ENCODE measurements at regions not wholly inside any gene's neighbourhood (a gene's known extent, or its start where the extent isn't known, plus 50 kb on each side); places are given as distances from the start of the nearest gene placed in this dataset.
"Not testable (repeated sequence)": the region's sequence is repeated elsewhere in the genome, so short reads cannot be mapped to it uniquely, and the experiment has no call there.

DNA sequence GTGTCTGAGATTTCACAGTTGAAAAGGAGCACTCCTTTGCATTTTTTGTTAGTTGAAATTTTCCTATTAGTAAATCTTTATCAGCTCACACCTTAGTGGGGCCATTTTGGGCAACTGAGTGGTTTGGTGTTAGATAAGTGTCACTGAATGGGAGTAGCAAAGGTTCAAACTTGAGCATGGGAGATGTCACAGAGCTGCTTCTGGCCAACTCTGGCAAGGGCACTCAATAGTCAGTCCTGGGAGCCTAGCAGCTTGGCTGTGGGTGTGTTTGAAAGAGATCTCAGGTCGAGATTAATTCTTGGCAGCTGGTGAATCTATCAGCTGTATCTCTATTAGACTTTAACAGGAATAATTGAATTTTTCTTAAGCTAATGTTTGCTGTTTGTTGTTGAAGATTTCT lies 579.3 kb downstream of the EDEM1 start:
- DNase-seq, result no peak

DNA sequence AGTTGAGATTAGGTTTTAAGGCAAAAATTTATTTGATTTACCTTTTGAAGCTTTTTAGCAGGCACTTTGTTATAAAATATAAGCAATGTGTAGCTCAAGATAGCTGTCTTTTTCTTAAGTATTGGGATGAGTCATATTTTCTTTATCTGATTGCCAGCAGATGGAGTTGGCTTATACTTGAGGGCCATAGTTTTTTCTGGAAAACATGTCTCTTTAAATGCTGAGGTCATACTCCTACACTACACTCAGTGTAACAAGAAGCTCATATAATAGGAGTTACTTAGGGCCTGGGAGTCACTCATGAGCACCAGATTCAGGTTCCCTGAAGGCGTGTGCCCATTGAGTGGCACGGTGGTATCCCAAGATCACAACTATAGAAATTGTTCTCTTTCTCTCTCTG lies 579.8 kb downstream of the EDEM1 start:
- DNase-seq, result no peak

DNA sequence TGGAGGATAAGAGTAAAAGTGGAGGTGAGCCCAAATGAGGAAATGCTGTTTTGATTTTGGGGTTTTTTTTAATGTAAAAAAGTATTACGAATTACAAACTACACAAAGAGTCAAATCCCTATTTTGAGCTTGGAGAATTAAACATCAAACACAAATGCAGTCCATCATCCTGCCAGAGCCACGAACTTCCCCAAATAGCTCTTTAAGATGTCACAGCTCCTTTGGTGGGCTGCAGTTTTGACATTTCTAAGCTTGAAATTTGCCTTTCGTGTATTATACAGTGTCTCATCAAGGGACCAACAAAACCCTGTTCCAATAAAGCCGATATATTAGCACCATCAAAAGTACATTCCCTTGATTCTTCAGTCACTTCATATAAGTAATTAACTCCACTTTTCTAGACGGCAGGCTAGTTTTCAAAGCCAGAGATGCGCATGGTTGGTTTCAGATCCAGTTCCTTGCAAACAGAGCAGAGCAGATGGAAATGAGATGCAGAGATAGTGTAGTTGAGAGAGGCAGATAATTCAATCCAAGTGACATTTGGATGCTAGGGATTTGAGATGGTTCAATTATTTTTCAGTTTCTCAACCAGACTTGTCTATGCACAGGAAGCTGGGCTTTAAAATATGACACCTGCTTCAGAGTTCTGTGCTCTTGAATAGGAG lies 580.9 kb downstream of the EDEM1 start:
- DNase-seq, result no peak

DNA sequence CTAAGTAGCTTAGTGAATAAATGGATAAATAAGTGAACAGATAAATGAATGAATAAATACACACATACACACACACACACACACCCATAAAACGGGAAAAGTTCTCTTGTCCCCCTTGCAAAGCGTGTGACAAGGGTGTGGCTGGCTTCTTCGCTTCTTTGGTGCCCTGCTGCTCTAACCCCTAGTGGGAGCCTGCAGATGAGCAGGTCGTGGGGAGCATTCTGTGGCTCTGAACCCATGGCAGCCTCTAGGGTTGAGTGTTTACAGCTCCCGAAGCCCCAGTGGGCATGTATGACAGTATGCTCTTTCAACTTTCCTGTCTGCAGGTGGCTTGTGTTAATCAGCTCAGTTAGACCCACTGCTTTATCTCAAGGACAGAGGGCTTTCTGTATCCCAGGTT lies 582.3 kb downstream of the EDEM1 start:
- DNase-seq, result no peak

DNA sequence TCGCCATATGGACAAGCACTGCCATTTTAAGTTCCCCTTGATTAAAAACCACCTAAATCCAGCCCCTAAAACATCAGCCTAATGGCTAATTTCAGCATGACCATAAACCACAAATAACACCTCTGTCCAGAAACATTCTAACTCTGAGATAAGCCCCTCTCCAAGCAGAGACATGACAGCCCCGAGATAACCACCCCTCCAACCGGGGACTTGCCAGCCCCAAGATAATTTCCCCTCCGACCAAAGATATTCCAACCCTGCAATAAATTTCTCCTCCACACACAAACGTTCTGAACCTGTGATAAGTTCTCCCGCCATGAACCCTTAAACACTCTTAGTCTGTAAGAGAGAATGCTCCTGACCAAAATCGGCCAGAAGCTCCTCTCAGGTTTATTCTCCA lies 586.8 kb downstream of the EDEM1 start:
- DNase-seq, result no peak

DNA sequence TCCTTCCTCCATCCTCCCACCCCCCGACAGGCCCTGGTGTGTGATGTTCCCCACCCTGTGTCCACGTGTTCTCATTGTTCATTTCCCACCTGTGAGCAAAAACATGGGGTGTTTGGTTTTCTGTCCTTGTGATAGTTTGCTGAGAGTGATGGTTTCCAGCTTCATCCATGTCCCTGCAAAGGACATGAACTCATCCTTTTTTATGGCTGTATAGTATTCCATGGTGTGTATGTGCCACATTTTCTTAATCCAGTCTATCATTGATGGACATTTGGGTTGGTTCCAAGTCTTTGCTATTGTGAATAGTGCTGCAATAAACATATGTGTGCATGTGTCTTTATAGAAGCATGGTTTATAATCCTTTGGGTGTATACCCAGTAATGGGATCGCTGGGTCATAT lies 587.6 kb downstream of the EDEM1 start:
- DNase-seq, result not testable (repeated sequence)

DNA sequence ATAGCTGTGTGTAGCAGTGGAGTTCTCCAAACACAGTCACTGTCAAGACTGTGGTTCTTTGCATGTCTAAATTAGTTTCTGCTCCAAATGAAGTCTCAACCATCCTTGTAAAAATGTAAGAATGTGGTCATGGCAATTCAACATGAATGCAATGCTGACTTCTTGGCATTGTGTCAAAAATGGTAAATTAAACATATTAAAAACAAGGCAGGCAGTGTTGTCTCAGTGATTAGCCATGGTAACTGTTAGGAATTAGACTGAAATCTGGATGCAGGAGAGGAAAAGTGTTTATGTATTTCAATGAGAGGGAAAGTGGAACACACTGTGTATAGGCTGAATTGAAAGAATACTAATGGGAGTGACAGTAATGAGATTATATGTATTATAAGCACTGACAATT lies 597.2 kb downstream of the EDEM1 start:
- no peak for DNase-seq

DNA sequence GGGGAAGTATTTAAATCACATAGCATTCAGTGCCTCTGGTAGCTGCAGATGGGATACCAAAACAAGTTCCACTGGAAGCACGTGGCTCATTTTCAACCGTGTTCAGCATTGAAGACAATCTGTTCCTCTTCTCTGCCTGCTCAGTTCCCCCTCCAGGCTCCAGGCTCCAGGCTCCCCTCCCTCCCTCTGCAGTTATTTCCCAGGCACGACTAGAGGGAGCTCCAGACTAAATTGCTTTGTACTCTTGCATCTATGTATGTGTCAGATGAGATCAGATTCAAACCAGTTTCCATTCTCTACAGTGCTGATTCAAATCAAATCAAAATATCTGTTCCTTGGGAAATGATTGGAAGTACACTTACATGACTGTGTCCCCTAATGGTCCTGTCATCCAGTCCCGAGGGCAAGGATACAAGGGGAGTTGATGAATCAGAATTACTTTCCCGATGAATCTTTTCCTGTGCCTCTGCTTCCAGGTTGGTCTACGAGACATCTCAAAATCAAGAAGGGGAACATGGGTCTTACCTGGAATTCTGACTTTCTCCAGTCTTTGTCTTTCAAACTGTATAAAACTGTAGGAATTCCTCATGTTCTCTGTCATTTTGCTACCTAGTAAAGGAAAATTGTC lies 600.5 kb downstream of the EDEM1 start:
- no peak for DNase-seq

DNA sequence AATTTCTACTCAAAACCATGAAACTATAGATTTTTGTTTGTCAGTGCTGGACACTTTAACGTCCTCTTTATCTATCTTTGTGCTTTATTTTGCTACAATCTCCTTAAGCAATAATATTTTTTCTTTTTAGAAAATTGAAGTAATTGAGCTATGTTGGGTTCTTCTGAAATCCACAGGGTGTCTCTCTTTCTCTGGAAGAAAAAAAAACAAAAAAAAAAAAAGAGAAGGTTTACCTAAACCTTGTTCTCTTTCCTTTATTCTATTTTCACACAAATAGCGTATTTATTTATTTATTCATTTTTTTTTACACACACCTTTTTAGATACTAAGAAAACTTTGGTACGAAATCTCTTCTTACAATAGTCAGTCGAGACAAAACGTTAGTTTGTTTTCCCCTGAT lies 601.0 kb downstream of the EDEM1 start:
- DNase-seq, result no peak

DNA sequence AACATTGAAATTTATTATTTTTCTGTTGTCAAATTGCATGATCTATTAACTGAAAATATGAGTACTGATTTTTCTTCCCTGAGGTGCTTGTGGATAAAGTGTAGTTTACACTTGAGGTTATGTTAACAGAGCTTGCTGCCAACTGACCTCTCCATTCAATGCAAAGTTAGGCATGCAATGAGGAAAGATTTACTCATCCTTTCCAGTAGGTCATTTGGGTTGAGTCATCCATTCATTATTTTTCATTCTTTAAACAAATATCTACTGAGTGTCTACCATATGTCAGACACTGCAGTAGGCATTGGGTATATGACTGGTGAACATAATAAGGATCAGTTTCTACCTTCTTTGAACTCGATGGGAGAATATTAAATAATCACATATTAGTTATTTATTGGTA lies 604.1 kb downstream of the EDEM1 start:
- DNase-seq, result no peak

DNA sequence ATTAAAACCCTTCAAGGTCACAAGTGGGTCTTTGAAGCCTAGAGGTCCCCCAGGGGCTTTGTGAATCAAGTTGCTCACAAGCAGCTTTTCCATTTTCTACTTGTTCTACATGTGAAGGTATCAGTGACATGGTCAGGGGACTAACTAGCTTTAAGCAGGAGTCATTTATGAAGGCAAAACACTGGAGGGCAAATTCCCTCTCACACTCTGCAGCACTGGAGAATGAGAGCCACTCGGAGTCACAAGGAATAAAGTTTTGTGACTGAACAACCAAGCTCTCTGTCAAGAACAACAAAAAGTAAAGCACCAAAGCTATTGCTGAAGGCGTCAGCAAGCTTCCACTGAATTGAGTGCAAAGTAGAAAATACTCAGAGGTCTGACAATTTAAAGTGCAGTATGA lies 609.0 kb downstream of the EDEM1 start:
- DNase-seq, result no peak

DNA sequence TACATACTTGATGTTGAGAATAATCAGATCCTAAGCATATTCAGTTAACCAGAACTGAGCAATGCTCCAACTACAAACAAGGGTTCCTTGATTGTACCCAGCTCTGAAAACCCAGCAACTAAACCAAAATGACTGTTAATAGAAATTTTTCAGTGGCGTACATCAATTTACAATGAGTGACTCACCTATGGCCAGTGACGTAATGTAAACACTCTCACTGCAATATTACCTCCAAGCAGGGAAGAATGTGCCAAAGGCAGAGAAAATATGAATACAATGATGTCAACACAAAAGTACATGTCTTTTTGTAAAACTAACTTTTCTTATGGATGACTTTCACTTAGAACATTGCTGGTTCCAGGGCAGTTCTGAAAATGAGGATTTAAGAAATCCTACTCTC lies 611.3 kb downstream of the EDEM1 start:
- no peak for DNase-seq

DNA sequence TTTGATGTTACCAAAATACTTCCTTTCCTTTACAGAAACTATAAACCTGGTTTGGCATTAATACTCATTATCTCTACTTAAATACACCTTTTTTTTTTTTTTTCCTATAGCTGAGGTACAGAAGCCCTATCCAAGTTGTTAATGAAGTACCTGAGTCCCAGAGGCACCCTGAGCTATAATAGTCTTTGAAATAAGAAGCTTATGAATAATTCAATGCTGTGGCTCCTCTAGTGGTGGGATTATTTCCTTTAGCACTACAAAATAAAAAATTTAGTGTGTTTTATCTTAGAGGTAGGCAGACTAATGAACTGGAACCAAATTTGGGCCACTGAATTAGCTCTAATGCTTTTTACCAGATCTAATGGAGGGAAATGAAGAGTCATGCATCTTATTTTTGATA lies 611.9 kb downstream of the EDEM1 start:
- DNase-seq, result no peak

DNA sequence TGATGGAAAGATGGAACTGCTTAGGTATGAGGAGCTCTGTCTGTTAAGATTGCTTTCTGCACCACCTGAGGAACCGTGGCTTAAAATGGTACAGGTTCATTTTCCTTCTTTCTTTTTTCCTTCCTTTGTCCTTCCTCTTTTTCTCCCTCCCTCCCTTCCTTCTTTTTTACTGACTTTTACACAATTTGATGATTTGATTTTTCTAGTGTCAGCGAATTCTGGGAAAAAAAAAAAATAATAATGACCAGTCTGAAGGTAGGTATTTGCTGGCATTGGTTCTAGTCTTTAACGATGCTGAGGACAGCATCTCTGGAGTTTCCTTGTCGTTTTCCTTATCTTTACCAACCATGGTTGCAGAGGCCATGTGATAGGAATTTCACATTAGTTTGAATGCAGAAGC lies 613.5 kb downstream of the EDEM1 start:
- DNase-seq, result no peak

DNA sequence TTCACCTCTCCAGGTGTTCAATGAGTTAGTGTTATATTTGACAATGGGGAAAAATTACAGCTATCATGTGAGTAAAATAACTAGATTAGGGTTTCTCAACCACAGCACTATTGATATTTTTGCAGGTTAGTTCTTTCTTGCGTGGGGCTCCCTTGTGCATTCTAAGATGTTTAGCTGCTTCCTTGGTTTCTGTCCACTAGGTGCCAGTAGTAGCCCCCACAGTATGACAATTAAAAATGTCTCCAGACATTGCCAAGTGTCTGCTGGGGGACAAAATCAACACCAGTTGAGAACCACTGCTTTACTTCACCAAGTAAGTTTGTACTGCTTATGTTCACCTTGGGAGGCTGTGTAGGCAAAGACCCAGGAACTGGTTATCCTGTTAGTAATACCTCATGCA lies 618.7 kb downstream of the EDEM1 start:
- no peak for DNase-seq

DNA sequence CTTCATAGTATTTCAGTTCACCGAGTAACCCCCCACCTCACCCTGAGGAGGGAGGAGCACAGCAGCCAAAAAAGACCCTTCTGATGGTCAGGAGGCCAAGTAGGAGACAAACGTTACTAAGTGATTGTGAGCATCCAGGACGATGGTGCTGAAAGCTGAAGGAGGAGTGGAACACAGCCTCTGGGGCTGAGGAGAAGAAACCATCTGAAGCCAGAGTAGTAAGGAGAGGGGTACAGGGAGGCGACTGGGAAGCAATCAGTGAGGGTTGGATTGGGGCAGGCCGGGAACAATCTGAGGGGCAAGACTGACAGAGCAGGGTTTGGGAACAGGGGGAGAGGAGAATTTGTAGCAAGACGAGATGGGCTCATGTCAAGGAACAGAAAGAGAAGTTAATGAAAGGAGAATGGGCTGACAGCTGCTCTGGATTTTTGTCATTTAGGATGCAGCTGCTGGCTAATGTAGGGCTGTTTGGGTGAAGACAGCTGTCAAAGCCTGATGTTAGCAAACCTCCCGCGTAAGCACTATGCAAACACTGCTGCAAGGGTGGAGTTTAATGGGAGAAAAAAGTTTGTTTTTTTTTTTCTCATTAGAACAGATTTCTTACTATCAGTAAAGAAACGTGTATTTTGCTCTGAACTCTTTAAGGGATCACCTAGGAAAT lies 622.2 kb downstream of the EDEM1 start:
- DNase-seq, result no peak

DNA sequence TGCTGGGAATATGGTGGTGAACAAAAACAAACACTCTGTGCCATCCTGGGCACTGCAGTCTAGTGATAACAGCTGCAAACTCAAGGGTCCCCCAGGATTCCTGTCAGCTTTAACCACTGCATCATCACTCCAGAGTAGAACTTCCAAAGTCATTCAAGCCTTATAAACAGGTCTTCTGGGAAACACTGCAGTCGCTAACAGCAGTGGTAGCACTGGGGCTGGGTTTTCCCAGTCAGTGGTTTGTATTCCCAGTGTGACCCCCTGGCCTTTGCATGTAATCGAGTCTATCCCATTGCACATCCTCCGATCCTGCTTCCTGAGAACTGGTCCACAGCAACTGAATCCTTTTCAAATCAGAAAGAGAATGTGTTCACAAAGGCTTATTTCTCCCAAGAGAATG lies 623.5 kb downstream of the EDEM1 start:
- no peak for DNase-seq

DNA sequence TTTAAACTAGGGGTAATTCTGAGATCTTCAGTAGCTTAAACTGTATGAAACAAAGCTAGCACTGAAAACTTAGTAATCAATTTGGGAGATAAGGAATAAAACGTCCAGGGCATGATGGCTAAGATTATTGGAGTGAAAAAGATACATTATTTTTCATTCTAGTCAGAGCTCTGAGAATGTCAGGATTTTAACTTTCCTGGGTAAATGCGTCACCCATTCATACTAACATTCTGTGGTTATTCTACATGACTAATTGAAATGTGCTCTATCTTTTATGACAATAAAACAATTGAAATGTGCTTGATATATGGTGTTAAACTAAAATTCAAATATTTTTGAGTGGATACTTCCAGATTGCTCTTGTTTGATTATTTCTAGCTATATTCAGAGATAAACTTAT lies 626.0 kb downstream of the EDEM1 start:
- no peak for DNase-seq

DNA sequence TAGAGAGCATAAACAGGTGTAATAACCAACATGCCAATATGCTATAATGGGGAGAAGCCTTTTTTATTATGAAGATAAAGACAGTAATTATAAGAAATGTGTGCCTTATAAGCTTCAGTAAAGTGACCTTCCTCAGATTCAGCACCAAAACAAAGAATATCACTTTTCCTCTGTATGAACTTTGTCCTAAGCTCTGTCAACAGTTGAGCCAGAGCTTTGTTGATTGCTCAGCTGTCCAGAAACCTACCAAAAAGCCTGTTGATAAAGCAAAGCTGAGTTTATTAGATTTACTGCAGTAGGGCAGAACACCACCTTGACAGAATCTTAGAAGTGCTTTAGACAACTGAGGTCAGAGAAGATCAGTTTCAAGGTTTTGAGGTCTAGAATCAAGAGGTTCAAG lies 635.3 kb downstream of the EDEM1 start:
- no peak for DNase-seq

DNA sequence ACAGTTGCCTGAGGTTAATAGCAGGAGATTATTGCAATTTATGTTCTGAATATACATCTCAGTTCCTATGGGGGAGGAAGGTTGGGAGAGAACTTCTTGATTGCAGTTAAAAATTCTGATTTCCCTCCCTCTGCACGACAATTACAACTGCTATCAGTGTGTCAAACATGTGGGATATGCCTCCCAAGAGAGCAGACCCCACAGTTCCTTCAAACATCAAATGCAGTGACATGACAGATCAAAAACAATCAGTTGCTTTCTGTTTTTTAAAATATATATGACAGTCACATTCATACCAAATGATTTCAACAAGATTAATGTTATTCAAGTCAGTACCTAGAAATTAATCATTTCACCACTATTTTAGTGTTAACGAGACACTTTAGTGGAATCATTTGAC lies 639.0 kb downstream of the EDEM1 start:
- DNase-seq, result no peak

DNA sequence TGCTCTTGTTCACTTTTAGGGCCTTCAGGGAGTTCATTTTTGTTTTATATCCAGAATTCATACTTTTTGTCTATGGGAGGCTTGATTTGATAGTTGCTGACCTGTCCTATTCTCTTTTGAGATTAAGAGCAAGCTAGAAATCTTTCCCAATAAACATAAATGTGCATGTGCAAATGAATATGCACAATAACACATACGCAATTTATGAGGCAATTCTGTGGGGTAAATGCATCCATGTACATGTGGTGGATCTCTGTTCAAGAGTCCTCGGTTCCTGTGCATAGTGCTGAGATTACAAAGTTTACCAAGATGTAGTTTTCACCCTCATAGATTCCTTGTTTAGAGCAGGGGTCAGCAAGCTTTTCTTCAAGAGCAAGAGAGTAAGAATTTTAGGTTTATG lies 640.7 kb downstream of the EDEM1 start:
- DNase-seq, result no peak

DNA sequence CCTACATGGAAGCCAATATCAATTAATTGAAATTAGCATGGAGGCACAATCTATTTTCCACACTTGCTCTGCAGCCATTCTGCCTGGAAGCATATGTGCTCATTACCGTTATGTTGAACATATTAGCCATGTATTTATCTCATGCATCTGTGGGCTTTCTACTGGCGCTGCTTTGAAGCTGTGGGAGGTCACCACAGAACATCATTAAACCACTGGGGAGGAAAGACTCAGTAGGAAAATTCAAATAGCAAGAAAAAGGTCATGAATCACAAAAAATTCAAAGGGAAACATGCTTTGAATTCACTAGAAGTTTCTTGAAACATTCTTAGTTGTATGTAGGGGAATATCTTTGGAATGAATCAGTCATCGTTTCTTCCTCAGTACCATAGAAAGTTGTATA lies 652.5 kb downstream of the EDEM1 start:
- DNase-seq, result no peak

DNA sequence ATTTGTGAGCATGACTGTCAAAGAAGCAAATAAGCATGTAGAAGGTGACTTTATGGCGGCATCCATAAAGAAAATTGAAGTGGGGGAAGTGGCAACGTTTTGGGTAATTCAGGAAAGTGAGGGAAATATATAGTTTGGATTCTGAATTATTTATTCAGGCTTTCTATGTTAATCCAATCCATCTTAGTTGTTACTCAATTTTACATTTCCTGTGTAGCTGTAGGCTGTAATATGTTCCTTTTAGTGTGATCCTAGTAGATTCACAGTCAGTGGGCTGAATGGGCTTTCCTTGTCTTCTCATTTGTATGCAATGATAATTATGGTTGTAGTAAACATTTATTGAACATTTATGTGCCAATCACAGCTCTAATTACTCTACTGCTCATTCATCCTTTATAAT lies 654.1 kb downstream of the EDEM1 start:
- no peak for DNase-seq

DNA sequence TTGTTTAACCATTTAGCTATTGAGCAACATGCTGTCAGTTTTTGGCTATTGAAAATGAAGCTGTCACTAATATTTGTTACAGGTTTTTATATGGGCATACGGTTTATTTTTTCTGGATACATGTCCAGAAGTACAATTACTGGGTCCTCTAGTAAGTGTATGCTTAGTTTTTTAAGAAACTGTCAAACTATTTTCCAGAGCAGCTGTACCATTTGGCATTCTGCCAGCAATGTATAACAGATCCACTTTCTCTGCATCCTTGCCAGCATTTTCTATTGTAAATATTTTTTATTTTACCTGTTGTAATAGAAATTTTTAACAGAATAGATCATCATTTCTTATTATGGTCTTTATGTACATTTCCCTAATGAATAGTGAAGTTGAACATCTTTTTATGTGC lies 658.8 kb downstream of the EDEM1 start:
- no peak for DNase-seq

DNA sequence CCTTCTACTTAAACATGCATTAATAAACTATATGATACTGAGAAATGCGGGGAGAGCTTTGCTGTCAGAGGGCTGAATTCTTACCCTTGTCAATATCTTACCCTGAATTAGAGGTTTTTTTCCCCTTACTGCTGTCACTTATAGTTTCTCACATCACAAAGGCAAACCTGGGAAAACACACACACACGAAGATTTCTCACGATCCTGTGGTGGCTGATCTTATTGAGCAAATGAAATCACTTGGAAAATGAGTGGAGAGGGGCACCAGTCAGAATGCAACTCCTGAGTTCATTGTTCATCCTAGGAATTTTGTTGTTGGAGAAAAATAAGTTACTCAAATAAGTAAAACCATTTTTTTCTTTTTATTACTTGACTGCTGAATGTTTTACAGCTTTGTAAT lies 673.6 kb downstream of the EDEM1 start:
- DNase-seq, result no peak

All from CD4-positive, alpha-beta T cell treated with Interleukin-17A for 4 hours (primary cell).